LNCaP clone FGC (cell line): ENCODE measurements at regions not wholly inside any gene's neighbourhood (a gene's known extent, or its start where the extent isn't known, plus 50 kb on each side); places are given as distances from the start of the nearest gene placed in this dataset.
A peak's percentile ranks its signal among the peaks of the same experiment; 100 is the strongest.

Experiments used
- DNase-seq: peaks from one replicate; pipeline ENCODE4 v3.0.0-alpha.2; 2011; ENCODE audit warnings: low read depth
- H3K4me3 ChIP-seq: 2 replicates; pipeline ENCODE4 v1.5.1; 2011; ENCODE audit warnings: mild to moderate bottlenecking, low read depth, low read length, control low read depth
- TF ChIP-seq, protein P1 (sequence below): IDR thresholded peaks from 2 replicates; pipeline ENCODE4 v1.5.1; 2012; ENCODE audit warnings: mild to moderate bottlenecking; ENCODE audit not compliant: control insufficient read depth, insufficient read depth; ENCODE audit errors: extremely low read depth

DNA sequence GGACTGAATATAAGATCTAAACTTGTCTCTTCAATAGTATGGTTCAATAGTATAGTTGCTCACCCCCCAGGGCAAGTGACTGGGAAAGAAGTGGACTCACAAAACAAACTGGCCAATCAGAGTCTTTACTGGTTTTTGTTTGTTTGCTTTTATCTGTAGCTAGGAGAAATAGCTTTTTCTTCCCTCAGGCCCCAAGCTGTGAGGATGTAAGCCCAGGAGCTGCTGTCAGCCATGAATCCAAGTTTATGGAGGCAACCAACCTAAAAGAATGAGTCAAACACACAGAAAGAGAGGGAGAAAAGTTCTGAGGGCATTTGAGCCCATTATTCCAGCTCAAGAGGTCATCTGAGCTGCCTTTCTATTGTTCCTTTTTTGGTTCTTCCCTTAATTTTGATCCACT lies 375.3 kb downstream of the BCAT1 start:
- DNase-seq: no peak
- no peak overlapping the region for H3K4me3 ChIP-seq
- TF ChIP-seq, protein P1, sequence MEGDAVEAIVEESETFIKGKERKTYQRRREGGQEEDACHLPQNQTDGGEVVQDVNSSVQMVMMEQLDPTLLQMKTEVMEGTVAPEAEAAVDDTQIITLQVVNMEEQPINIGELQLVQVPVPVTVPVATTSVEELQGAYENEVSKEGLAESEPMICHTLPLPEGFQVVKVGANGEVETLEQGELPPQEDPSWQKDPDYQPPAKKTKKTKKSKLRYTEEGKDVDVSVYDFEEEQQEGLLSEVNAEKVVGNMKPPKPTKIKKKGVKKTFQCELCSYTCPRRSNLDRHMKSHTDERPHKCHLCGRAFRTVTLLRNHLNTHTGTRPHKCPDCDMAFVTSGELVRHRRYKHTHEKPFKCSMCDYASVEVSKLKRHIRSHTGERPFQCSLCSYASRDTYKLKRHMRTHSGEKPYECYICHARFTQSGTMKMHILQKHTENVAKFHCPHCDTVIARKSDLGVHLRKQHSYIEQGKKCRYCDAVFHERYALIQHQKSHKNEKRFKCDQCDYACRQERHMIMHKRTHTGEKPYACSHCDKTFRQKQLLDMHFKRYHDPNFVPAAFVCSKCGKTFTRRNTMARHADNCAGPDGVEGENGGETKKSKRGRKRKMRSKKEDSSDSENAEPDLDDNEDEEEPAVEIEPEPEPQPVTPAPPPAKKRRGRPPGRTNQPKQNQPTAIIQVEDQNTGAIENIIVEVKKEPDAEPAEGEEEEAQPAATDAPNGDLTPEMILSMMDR: no peak

- no peak overlapping the region for H3K4me3 ChIP-seq
- DNase-seq: no peak
- TF ChIP-seq, protein P1: no peak
Measured at GRCh38 chr12:24565300-24565699, 383.6 kb downstream of the BCAT1 start.

GRCh38 chr12:24562771-24563431 lies 386.0 kb downstream of the BCAT1 start:
- DNase-seq: no peak
- peak overlapping the region; percentile 28 for H3K4me3 ChIP-seq

GRCh38 chr12:24561882-24562770 lies 386.8 kb downstream of the BCAT1 start:
- TF ChIP-seq, protein P1: no peak
- no peak for DNase-seq
- H3K4me3 ChIP-seq: peak overlapping the region; percentile 24

More at GRCh38 chr12:24562771-24563431, 386.0 kb downstream of the BCAT1 start:
- TF ChIP-seq, protein P1: no peak

DNA sequence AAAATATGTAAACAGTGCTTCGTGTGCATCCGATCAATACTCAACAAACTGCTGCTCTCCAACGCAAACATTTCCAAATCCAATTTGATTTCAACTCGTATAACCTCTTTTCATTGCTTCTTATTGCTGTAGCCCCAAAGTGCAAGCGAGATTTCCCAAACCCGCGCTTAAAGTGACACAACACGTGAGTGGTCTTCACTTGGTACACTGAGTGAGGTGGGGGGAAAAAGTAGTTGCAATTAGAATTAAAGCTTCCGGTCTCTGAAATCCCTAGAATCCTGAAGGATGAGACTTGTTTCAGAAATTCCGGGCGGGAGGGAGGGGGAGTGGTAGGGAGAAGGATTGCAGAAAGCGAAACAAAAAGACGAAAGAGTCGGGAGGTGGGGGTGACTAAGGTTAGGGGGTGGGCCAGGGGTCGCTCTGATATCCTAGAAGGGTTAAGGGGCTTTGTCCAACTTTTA lies 387.5 kb downstream of the BCAT1 start:
- TF ChIP-seq, protein P1: no peak
- H3K4me3 ChIP-seq: no peak overlapping the region
- DNase-seq: no peak

GRCh38 chr12:24560831-24561271 lies 388.1 kb downstream of the BCAT1 start:
- TF ChIP-seq, protein P1: no peak
- DNase-seq: no peak
- H3K4me3 ChIP-seq: no peak overlapping the region
